ENCODE measurements at regions not wholly inside any gene's neighbourhood (a gene's known extent, or its start where the extent isn't known, plus 50 kb on each side); places are given as distances from the start of the nearest gene placed in this dataset.

- Histone ChIP-seq H2AFZ (ENCODE audit: low read length) (no peak overlapping the region), H3K79me2 (ENCODE audit: insufficient read depth, low read length) (no peaks in the 10 kb centered on the region), H3K14ac (ENCODE audit: insufficient read depth, low read length) (no peak overlapping the region), H2BK12ac (ENCODE audit: insufficient read length, low read depth, low read length) (no peak overlapping the region), H3K27me3 (ENCODE audit: insufficient read depth, low read length) (no peaks in the 10 kb centered on the region), H4K20me1 (ENCODE audit: control insufficient read depth, insufficient read depth, insufficient read length) (no peaks in the 10 kb centered on the region), H3K9me3 (ENCODE audit: control insufficient read depth, low read depth, low read length) (no peaks in the 10 kb centered on the region), H3K79me1 (ENCODE audit: insufficient read depth, low read depth, low read length, poor library complexity, severe bottlenecking) (no peaks in the 10 kb centered on the region), H4K91ac (ENCODE audit: insufficient read length, low read depth, low read length) (no peak overlapping the region), H3K4me2 (ENCODE audit: insufficient read depth, insufficient read length, low read length) (no peak overlapping the region), H3K23me2 (ENCODE audit: insufficient read length, low read depth, low read length, poor library complexity, severe bottlenecking) (no peaks in the 10 kb centered on the region), H3T11ph (ENCODE audit: low read length) (no peak overlapping the region), H3K18ac (ENCODE audit: insufficient read length, low read depth, low read length) (no peak overlapping the region), H2BK5ac (ENCODE audit: insufficient read length, low read length) (no peak overlapping the region), H3K9ac (ENCODE audit: extremely low read depth, insufficient read length, low read length) (no peak overlapping the region), H4K8ac (replicated peaks; ENCODE audit: insufficient read length, low read depth, low read length) (no peak overlapping the region), H3K56ac (ENCODE audit: insufficient read length, low read depth, low read length) (no peak overlapping the region), H3K27ac (ENCODE audit: insufficient read length, low read depth, low read length) (no peak overlapping the region), H3K23ac (ENCODE audit: insufficient read length, low read depth, low read length) (no peak overlapping the region), H2AK5ac (ENCODE audit: insufficient read length, low read length) (no peak overlapping the region), H2BK120ac (ENCODE audit: low read depth, low read length, poor library complexity, severe bottlenecking) (no peak overlapping the region), H2BK15ac (ENCODE audit: low read depth, low read length) (no peak overlapping the region), H2BK20ac (ENCODE audit: low read depth, low read length, poor library complexity, severe bottlenecking) (no peak overlapping the region), H3K4ac (ENCODE audit: low read depth, low read length) (no peak overlapping the region), H3K4me1 (ENCODE audit: insufficient read depth, low read length) (no peaks in the 10 kb centered on the region), H4K5ac (ENCODE audit: insufficient read length, low read depth, low read length) (no peak overlapping the region)
- no peaks in the 10 kb centered on the region for H3K27me3 Mint-ChIP-seq (ENCODE audit: low read depth)
- H3K27ac Mint-ChIP-seq = no peak overlapping the region
- no peak for DNase-seq
- no peaks in the 10 kb centered on the region for H3K36me3 Mint-ChIP-seq (ENCODE audit: insufficient read depth in 1 of 3, low read depth in 3 of 3)
- TF ChIP-seq, protein P1, sequence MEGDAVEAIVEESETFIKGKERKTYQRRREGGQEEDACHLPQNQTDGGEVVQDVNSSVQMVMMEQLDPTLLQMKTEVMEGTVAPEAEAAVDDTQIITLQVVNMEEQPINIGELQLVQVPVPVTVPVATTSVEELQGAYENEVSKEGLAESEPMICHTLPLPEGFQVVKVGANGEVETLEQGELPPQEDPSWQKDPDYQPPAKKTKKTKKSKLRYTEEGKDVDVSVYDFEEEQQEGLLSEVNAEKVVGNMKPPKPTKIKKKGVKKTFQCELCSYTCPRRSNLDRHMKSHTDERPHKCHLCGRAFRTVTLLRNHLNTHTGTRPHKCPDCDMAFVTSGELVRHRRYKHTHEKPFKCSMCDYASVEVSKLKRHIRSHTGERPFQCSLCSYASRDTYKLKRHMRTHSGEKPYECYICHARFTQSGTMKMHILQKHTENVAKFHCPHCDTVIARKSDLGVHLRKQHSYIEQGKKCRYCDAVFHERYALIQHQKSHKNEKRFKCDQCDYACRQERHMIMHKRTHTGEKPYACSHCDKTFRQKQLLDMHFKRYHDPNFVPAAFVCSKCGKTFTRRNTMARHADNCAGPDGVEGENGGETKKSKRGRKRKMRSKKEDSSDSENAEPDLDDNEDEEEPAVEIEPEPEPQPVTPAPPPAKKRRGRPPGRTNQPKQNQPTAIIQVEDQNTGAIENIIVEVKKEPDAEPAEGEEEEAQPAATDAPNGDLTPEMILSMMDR (conservative IDR thresholded peaks at IDR 0.05) = no peak
- WGBS (ENCODE audit: extremely low coverage, insufficient read length, low lambda C conversion rate) = no CpG with 5 or more reads among the region's 4 CpGs
- H3K4me1 Mint-ChIP-seq = no peaks in the 10 kb centered on the region
- H3K9me3 Mint-ChIP-seq = no peaks in the 10 kb centered on the region
- H3K4me3 Mint-ChIP-seq = no peak overlapping the region
These were observed 1028.5 kb downstream of the CDH18 start for GRCh38 chr5:18959535-18959934.

Measured in H9 (cell line).